AG09309 (cell line): ENCODE measurements at regions not wholly inside any gene's neighbourhood (a gene's known extent, or its start where the extent isn't known, plus 50 kb on each side); places are given as distances from the start of the nearest gene placed in this dataset.

ENCODE experiments used
- DNase-seq: peaks from one replicate; pipeline ENCODE4 v3.0.0-alpha.2; 2010; ENCODE audit warnings: low read depth
- H3K4me3 ChIP-seq: 2 replicates; pipeline ENCODE4 v1.5.1; 2011; ENCODE audit warnings: mild to moderate bottlenecking, low read depth, low read length, moderate library complexity; ENCODE audit not compliant: control insufficient read depth
- CTCF ChIP-seq: IDR thresholded peaks from 2 replicates; pipeline ENCODE4 v1.5.1; 2011; ENCODE audit warnings: mild to moderate bottlenecking, low read depth, low read length, inconsistent platforms; ENCODE audit not compliant: insufficient read depth, control insufficient read depth; ENCODE audit errors: missing control alignments

GRCh38 chr3:152031321-152031720 is 157.9 kb downstream of the SUCNR1 start:
- TF ChIP-seq CTCF, result no peak
- no peak overlapping the region for H3K4me3 ChIP-seq
- DNase-seq, result no peak

GRCh38 chr3:152037297-152037696 is 163.9 kb downstream of the SUCNR1 start:
- no peak for DNase-seq
- TF ChIP-seq CTCF, result no peak

GRCh38 chr3:152037953-152038352 is 164.5 kb downstream of the SUCNR1 start:
- no peak overlapping the region for H3K4me3 ChIP-seq
- no peak for DNase-seq
- no peak for TF ChIP-seq CTCF

More at GRCh38 chr3:152037297-152037696, 163.9 kb downstream of the SUCNR1 start:
- H3K4me3 ChIP-seq, result no peak overlapping the region

- no peak overlapping the region for H3K4me3 ChIP-seq
- no peak for TF ChIP-seq CTCF
These were observed 165.0 kb downstream of the SUCNR1 start for GRCh38 chr3:152038490-152038889.

GRCh38 chr3:152039887-152040286 is 166.4 kb downstream of the SUCNR1 start:
- DNase-seq, result no peak
- no peak overlapping the region for H3K4me3 ChIP-seq
- no peak for TF ChIP-seq CTCF

More at GRCh38 chr3:152038490-152038889, 165.0 kb downstream of the SUCNR1 start:
- DNase-seq, result no peak

GRCh38 chr3:152040319-152040718 is 166.9 kb downstream of the SUCNR1 start:
- TF ChIP-seq CTCF, result no peak
- DNase-seq, result no peak
- no peak overlapping the region for H3K4me3 ChIP-seq

GRCh38 chr3:152043620-152044019 is 170.2 kb downstream of the SUCNR1 start:
- no peak for TF ChIP-seq CTCF

More at GRCh38 chr3:152043620-152044019, 170.2 kb downstream of the SUCNR1 start:
- DNase-seq, result no peak
- H3K4me3 ChIP-seq, result no peak overlapping the region
